Body of pancreas (tissue), 4 donors: ENCODE measurements at regions not wholly inside any gene's neighbourhood (a gene's known extent, or its start where the extent isn't known, plus 50 kb on each side); places are given as distances from the start of the nearest gene placed in this dataset.

ENCODE experiments used
- ATAC-seq: fragments of 150-250 bp; one replicate; pipeline ENCODE4 v1.9.1; 2016
- DNase-seq, 4 donors: peaks; one replicate each; pipeline ENCODE4 v3.0.0-alpha.2; 2019
- H3K27ac ChIP-seq, 4 donors: fragments of 200-600 bp; sonication (generic); 1 replicate in 3 of 4; 2 replicates in 1 of 4; pipeline versions ENCODE4 v1.5.1 to v1.6.1; 2016 to 2019; ENCODE audit warnings: mild to moderate bottlenecking in 1 of 4, mixed read lengths in 1 of 4, moderate library complexity in 1 of 4
- H3K27me3 ChIP-seq, 2 donors: fragments of 200-600 bp; sonication (generic); one replicate each; pipeline ENCODE4 v1.6.0; 2016; ENCODE audit warnings: mild to moderate bottlenecking in 1 of 2
- H3K36me3 ChIP-seq, 2 donors: fragments of 200-600 bp; sonication (generic); replicated peaks in 1 of 2; 2 replicates each; pipeline ENCODE4 v1.5.1; 2016; ENCODE audit warnings: low read depth in 2 of 2; ENCODE audit not compliant: insufficient read depth in 1 of 2
- H3K4me1 ChIP-seq: fragments of 200-600 bp; sonication (generic); one replicate; pipeline ENCODE4 v1.6.0; 2016
- H3K4me3 ChIP-seq, 2 donors: fragments of 200-600 bp; sonication (generic); 1 replicate in 1 of 2; 2 replicates in 1 of 2; pipeline ENCODE4 v1.5.1; 2016 to 2019
- H3K9me3 ChIP-seq, 3 donors: fragments of 200-600 bp; sonication (generic); 1 replicate in 2 of 3; 2 replicates in 1 of 3; pipeline ENCODE4 v1.5.1; 2016
- CTCF ChIP-seq, 7 experiments: fragments of 450-650 bp in 4 of 7; fragments of 200-600 bp in 3 of 7; sonication (generic) in 3 of 7; IDR thresholded peaks; one replicate each; pipeline ENCODE4 v1.5.1; 2016 to 2019; ENCODE audit warnings: antibody characterized with exemption in 7 of 7
- POLR2A ChIP-seq, 3 donors: fragments of 450-650 bp; IDR thresholded peaks; one replicate each; pipeline ENCODE4 v1.6.1; 2016; ENCODE audit warnings: antibody characterized with exemption in 3 of 3, mild to moderate bottlenecking in 2 of 3
- WGBS, 2 donors: methylation state at CpG; one replicate each; pipeline ENCODE4 v1.1.5; 2017; 5-methylcytosine and 5-hydroxymethylcytosine counted together
- intact Hi-C: fragments of 100-400 bp; cut with DNase I; formaldehyde crosslinking; loops from one replicate; pipeline ENCODE4 v1.15.1; 2023

GRCh38 chr18:41357708-41358107 lies 597.3 kb upstream of the PIK3C3 start:
- DNase-seq (no peak), ATAC-seq (no peak)
- no peak for TF ChIP-seq POLR2A (IDR thresholded peaks at IDR 0.05)
- Histone ChIP-seq H3K27me3 (no peaks in the 10 kb centered on the region), H3K9me3 (no peaks in the 10 kb centered on the region), H3K36me3 (no peaks in the 10 kb centered on the region), H3K27ac (no peak overlapping the region), H3K4me3 (no peak overlapping the region), H3K4me1 (no peaks in the 10 kb centered on the region)
- intact Hi-C loops = no loop called here
- WGBS, 2 donors = 44 to 59% methylated on average over 2 of the region's 2 CpGs

DNA sequence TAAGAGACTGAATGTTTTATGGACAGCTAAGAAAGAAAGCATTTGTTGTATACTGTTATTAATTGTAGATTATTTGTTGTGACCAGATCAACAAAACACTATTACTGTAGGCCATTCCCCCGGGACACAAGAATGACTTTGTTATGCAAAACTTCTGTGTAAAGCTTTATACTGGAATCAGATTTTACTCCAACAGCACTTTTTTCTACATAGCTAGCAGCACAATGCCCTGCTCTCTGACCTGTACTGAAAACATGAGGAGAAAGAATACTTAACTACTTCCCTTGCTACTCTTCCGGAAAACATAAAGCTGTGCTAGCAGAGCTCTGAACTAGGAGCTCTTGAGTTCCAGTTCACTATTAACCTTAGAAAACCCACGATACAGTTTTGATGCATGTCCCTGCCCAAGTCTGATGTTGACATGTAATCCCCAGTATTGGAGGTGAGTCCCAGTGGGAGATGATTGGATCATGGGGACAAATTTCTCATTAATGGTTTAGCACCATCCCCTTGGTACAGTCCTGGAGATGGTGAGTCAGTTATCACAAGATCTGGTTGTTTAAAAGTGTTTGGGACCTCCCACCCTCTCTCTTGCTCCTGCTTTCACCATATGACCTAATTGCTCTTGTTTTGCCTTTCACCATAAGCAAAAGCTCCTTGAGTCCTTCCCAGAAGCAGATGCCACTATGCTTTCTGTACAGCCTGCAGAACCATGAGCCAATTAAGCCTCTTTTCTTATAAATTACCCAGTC lies 601.1 kb upstream of the PIK3C3 start:
- H3K27ac ChIP-seq = no peak overlapping the region
- ATAC-seq (no peak), DNase-seq (no peak)
- H3K4me1 ChIP-seq = no peaks in the 10 kb centered on the region
- H3K27me3 ChIP-seq = no peaks in the 10 kb centered on the region
- no peak overlapping the region for H3K4me3 ChIP-seq
- 55 to 72% methylated on average over 3 of the region's 3 CpGs for WGBS, 2 donors
- H3K9me3 ChIP-seq = no peaks in the 10 kb centered on the region
- TF ChIP-seq POLR2A (IDR thresholded peaks at IDR 0.05) = no peak
- no peak for TF ChIP-seq CTCF (IDR thresholded peaks at IDR 0.05)
- no peaks in the 10 kb centered on the region for H3K36me3 ChIP-seq
- intact Hi-C loops = no loop called here

- intact Hi-C loops = no loop called here
- WGBS, 2 donors = 32 to 71% methylated on average over 3 of the region's 3 CpGs
- H3K9me3 ChIP-seq = no peaks in the 10 kb centered on the region
- H3K4me1 ChIP-seq = no peaks in the 10 kb centered on the region
- H3K27me3 ChIP-seq = no peaks in the 10 kb centered on the region
- TF ChIP-seq CTCF (IDR thresholded peaks at IDR 0.05) = no peak
- TF ChIP-seq POLR2A (IDR thresholded peaks at IDR 0.05) = no peak
- H3K4me3 ChIP-seq = no peak overlapping the region
- H3K27ac ChIP-seq = no peak overlapping the region
- no peak for ATAC-seq
- no peaks in the 10 kb centered on the region for H3K36me3 ChIP-seq
- no peak for DNase-seq
These were observed 603.6 kb upstream of the PIK3C3 start for GRCh38 chr18:41351430-41351829.

GRCh38 chr18:41347057-41347456 lies 608.0 kb upstream of the PIK3C3 start:
- Histone ChIP-seq H3K36me3 (no peaks in the 10 kb centered on the region), H3K27ac (no peak overlapping the region), H3K27me3 (no peaks in the 10 kb centered on the region), H3K4me3 (no peak overlapping the region), H3K9me3 (no peaks in the 10 kb centered on the region), H3K4me1 (no peaks in the 10 kb centered on the region)
- TF ChIP-seq POLR2A (IDR thresholded peaks at IDR 0.05) (no peak), CTCF (IDR thresholded peaks at IDR 0.05) (no peak)
- intact Hi-C loops = no loop called here
- DNase-seq = no peak
- no peak for ATAC-seq
- 60 to 72% methylated on average over 3 of the region's 3 CpGs for WGBS, 2 donors

- intact Hi-C loops = no loop called here
- no peaks in the 10 kb centered on the region for H3K9me3 ChIP-seq
- H3K4me3 ChIP-seq = no peak overlapping the region
- WGBS, 2 donors = 62 to 67% methylated on average over 4 of the region's 4 CpGs
- TF ChIP-seq POLR2A (IDR thresholded peaks at IDR 0.05) (no peak), CTCF (IDR thresholded peaks at IDR 0.05) (no peak)
- H3K4me1 ChIP-seq = no peaks in the 10 kb centered on the region
- ATAC-seq (no peak), DNase-seq (no peak)
- H3K27ac ChIP-seq = no peak overlapping the region
- no peaks in the 10 kb centered on the region for H3K27me3 ChIP-seq
- H3K36me3 ChIP-seq = no peaks in the 10 kb centered on the region
These were observed 611.2 kb upstream of the PIK3C3 start for GRCh38 chr18:41343808-41344207.
